GM23338 (cell line): ENCODE measurements at regions not wholly inside any gene's neighbourhood (a gene's known extent, or its start where the extent isn't known, plus 50 kb on each side); places are given as distances from the start of the nearest gene placed in this dataset.

Source experiments
- ATAC-seq: fragments of 200-7000 bp; cut with Tn5 transposase; 3 replicates; pipeline ENCODE4 v1.9.1; 2020
- DNase-seq: peaks from one replicate; pipeline ENCODE4 v3.0.0-alpha.2; 2015; ENCODE audit warnings: low spot score
- H2AFZ ChIP-seq: fragments of 200-600 bp; sonication (generic); 2 replicates; pipeline ENCODE4 v1.8.0; 2016; ENCODE audit warnings: antibody characterized with exemption, mild to moderate bottlenecking, moderate library complexity
- H3F3A ChIP-seq: fragments of 200-600 bp; sonication (generic); replicated peaks from 2 replicates; pipeline ENCODE4 v1.8.0; 2017; ENCODE audit warnings: antibody characterized with exemption, mixed run types, low read depth
- H3K27ac ChIP-seq: fragments of 200-600 bp; sonication (generic); 2 replicates; pipeline ENCODE4 v1.6.1; 2016; ENCODE audit warnings: low read depth
- H3K27me3 ChIP-seq: fragments of 200-600 bp; sonication (generic); 2 replicates; pipeline ENCODE4 v1.8.0; 2016; ENCODE audit warnings: mild to moderate bottlenecking, mixed run types, moderate library complexity; ENCODE audit not compliant: insufficient read depth
- H3K36me3 ChIP-seq: fragments of 200-600 bp; sonication (generic); 2 replicates; pipeline ENCODE4 v1.8.0; 2016; ENCODE audit warnings: mild to moderate bottlenecking; ENCODE audit not compliant: insufficient read depth
- H3K4me1 ChIP-seq: fragments of 200-600 bp; sonication (generic); 2 replicates; pipeline ENCODE4 v1.8.0; 2016; ENCODE audit warnings: mild to moderate bottlenecking, moderate library complexity; ENCODE audit not compliant: insufficient read depth
- H3K4me2 ChIP-seq: fragments of 200-600 bp; sonication (generic); 2 replicates; pipeline ENCODE4 v1.7.1; 2017; ENCODE audit warnings: mixed run types
- H3K4me3 ChIP-seq: fragments of 200-600 bp; sonication (generic); 2 replicates; pipeline ENCODE4 v1.6.1; 2016; ENCODE audit warnings: mixed run types
- H3K79me2 ChIP-seq: fragments of 200-600 bp; sonication (generic); replicated peaks from 2 replicates; pipeline ENCODE4 v1.8.0; 2017; ENCODE audit warnings: mild to moderate bottlenecking; ENCODE audit not compliant: insufficient read depth
- H3K9me2 ChIP-seq: fragments of 200-600 bp; sonication (generic); 2 replicates; pipeline ENCODE4 v1.8.0; 2017; ENCODE audit not compliant: insufficient read depth
- H4K20me1 ChIP-seq: fragments of 200-600 bp; sonication (generic); replicated peaks from 2 replicates; pipeline ENCODE4 v1.8.0; 2017; ENCODE audit warnings: mild to moderate bottlenecking; ENCODE audit not compliant: insufficient read depth
- H3K27ac Mint-ChIP-seq: 2 replicates; pipeline ENCODE4 v1.8.0; 2020; ENCODE audit warnings: inconsistent platforms, mild to moderate bottlenecking, moderate library complexity, mixed read lengths
- H3K27me3 Mint-ChIP-seq: 3 replicates; pipeline ENCODE4 v1.8.0; 2022; ENCODE audit warnings: low read depth, mild to moderate bottlenecking, moderate library complexity, mixed read lengths, inconsistent platforms; ENCODE audit not compliant: insufficient read depth, poor library complexity
- H3K36me3 Mint-ChIP-seq: 3 replicates; pipeline ENCODE4 v1.8.0; 2021; ENCODE audit warnings: low read depth, mild to moderate bottlenecking, inconsistent platforms, moderate library complexity, mixed read lengths
- H3K4me1 Mint-ChIP-seq: 3 replicates; pipeline ENCODE4 v1.8.0; 2020; ENCODE audit warnings: mild to moderate bottlenecking, inconsistent platforms, mixed read lengths
- H3K4me3 Mint-ChIP-seq: 3 replicates; pipeline ENCODE4 v1.8.0; 2021; ENCODE audit warnings: moderate library complexity, mild to moderate bottlenecking, inconsistent platforms, mixed read lengths
- H3K9me3 Mint-ChIP-seq: 3 replicates; pipeline ENCODE4 v1.8.0; 2020; ENCODE audit warnings: moderate library complexity, mild to moderate bottlenecking, inconsistent platforms, mixed read lengths
- CREB1 ChIP-seq: fragments of 250-450 bp; sonication (Bioruptor Pico); IDR thresholded peaks from 2 replicates; pipeline ENCODE4 v1.5.0; 2020; ENCODE audit warnings: low read depth, mild to moderate bottlenecking, moderate library complexity
- CTCF ChIP-seq, 2 experiments: fragments of 200-600 bp in 1 of 2; sonication (generic) in 1 of 2; conservative IDR thresholded peaks; 2 replicates each; pipeline versions ENCODE4 v1.5.1 to v1.6.1; 2016 to 2017; ENCODE audit warnings: antibody characterized with exemption in 2 of 2, low read depth in 2 of 2, mild to moderate bottlenecking in 2 of 2, moderate library complexity in 1 of 2
- ETS1 ChIP-seq: IDR thresholded peaks from 2 replicates; pipeline ENCODE4 v1.6.1; 2016; ENCODE audit warnings: antibody characterized with exemption
- EZH2 ChIP-seq: fragments of 200-600 bp; sonication (generic); IDR thresholded peaks from one replicate; pipeline ENCODE4 v1.8.0; 2017; ENCODE audit warnings: antibody characterized with exemption, mild to moderate bottlenecking, low read depth; ENCODE audit not compliant: unreplicated experiment
- EZH2phosphoT487 ChIP-seq: fragments of 200-600 bp; sonication (generic); IDR thresholded peaks from one replicate; pipeline ENCODE4 v1.8.1; 2018; ENCODE audit warnings: antibody characterized with exemption; ENCODE audit not compliant: unreplicated experiment
- NANOG ChIP-seq: IDR thresholded peaks from 2 replicates; pipeline ENCODE4 v1.6.1; 2016; ENCODE audit warnings: antibody characterized with exemption, borderline replicate concordance
- POLR2AphosphoS5 ChIP-seq: IDR thresholded peaks from 2 replicates; pipeline ENCODE4 v1.6.1; 2016; ENCODE audit warnings: antibody characterized with exemption, low read depth
- REST ChIP-seq: IDR thresholded peaks from one replicate; pipeline ENCODE4 v1.6.1; 2018; ENCODE audit warnings: antibody characterized with exemption; ENCODE audit not compliant: unreplicated experiment
- STAT1 ChIP-seq: IDR thresholded peaks from one replicate; pipeline ENCODE4 v1.6.1; 2016; ENCODE audit warnings: antibody characterized with exemption; ENCODE audit not compliant: unreplicated experiment
- ZNF331 ChIP-seq: fragments of 250-450 bp; sonication (Bioruptor Pico); IDR thresholded peaks from 2 replicates; pipeline ENCODE4 v1.5.0; 2020; ENCODE audit warnings: low read depth, mild to moderate bottlenecking, moderate library complexity
- ZNF462 ChIP-seq: fragments of 250-450 bp; sonication (Bioruptor Pico); IDR thresholded peaks from 2 replicates; pipeline ENCODE4 v1.5.0; 2020; ENCODE audit warnings: mild to moderate bottlenecking, moderate library complexity

- H3K36me3 ChIP-seq, result no peaks in the 10 kb centered on the region
- H3K27me3 ChIP-seq, result no peaks in the 10 kb centered on the region
- TF ChIP-seq EZH2phosphoT487 (no peak), STAT1 (no peak), CTCF (conservative IDR thresholded peaks at IDR 0.05; ENCODE audit: low read depth in 2 of 2) (no peak), ETS1 (no peak), EZH2 (no peak), POLR2AphosphoS5 (no peak), ZNF462 (CRISPR knock-in tag) (no peak), REST (no peak), CREB1 (CRISPR knock-in tag) (no peak), ZNF331 (CRISPR knock-in tag) (no peak), NANOG (no peak)
- no peaks in the 10 kb centered on the region for H4K20me1 ChIP-seq
- no peaks in the 10 kb centered on the region for H3K4me1 ChIP-seq
- H3K79me2 ChIP-seq, result no peaks in the 10 kb centered on the region
- H3F3A ChIP-seq, result no peaks in the 10 kb centered on the region
- DNase-seq (no peak), ATAC-seq (no peak)
- H3K9me2 ChIP-seq, result 0 out of 2 replicates have a peak, but pooled peaks cover 3% of the 10 kb centered on the region
- Mint-ChIP-seq H3K27me3 (peaks cover 6% of the 10 kb centered on the region), H3K36me3 (no peaks in the 10 kb centered on the region), H3K4me1 (no peaks in the 10 kb centered on the region), H3K9me3 (no peaks in the 10 kb centered on the region), H3K4me3 (no peak overlapping the region), H3K27ac (no peak overlapping the region)
- no peak overlapping the region for H3K4me2 ChIP-seq
- no peak overlapping the region for H3K4me3 ChIP-seq
- no peak overlapping the region for H2AFZ ChIP-seq
- no peak overlapping the region for H3K27ac ChIP-seq
These were observed 213.5 kb upstream of the IRF2BP2 start for GRCh38 chr1:234823191-234824176.
